Breast epithelium (tissue), 4 donors: ENCODE measurements at regions not wholly inside any gene's neighbourhood (a gene's known extent, or its start where the extent isn't known, plus 50 kb on each side); places are given as distances from the start of the nearest gene placed in this dataset.

Source experiments
- DNase-seq, 2 donors: peaks; one replicate each; pipeline ENCODE4 v3.0.0-alpha.2; 2019; ENCODE audit warnings: low spot score in 2 of 2
- H3K27ac ChIP-seq, 2 donors: fragments of 200-600 bp; sonication (generic) in 1 of 2; one replicate each; pipeline ENCODE4 v1.5.1; 2016 to 2019; ENCODE audit warnings: mild to moderate bottlenecking in 1 of 2
- H3K27me3 ChIP-seq, 2 donors: fragments of 200-600 bp; sonication (generic) in 1 of 2; one replicate each; pipeline versions ENCODE4 v1.5.1 to v1.6.0; 2017 to 2019; ENCODE audit warnings: control low read depth in 1 of 2, mild to moderate bottlenecking in 1 of 2
- H3K36me3 ChIP-seq: fragments of 200-600 bp; one replicate; pipeline ENCODE4 v1.5.1; 2019
- H3K4me1 ChIP-seq, 2 donors: fragments of 200-600 bp; sonication (generic); one replicate each; pipeline ENCODE4 v1.5.1; 2016 to 2019; ENCODE audit warnings: control low read depth in 1 of 2
- H3K4me3 ChIP-seq, 3 donors: fragments of 200-600 bp; sonication (generic); 1 replicate in 2 of 3; 2 replicates in 1 of 3; pipeline ENCODE4 v1.5.1; 2016 to 2019; ENCODE audit warnings: mild to moderate bottlenecking in 3 of 3, moderate library complexity in 2 of 3
- H3K9me3 ChIP-seq, 2 donors: fragments of 200-600 bp; sonication (generic) in 1 of 2; one replicate each; pipeline ENCODE4 v1.5.1; 2016 to 2019; ENCODE audit warnings: control low read depth in 1 of 2
- CTCF ChIP-seq, 3 donors: fragments of 450-650 bp; IDR thresholded peaks; one replicate each; pipeline ENCODE4 v1.5.1; 2016 to 2017; ENCODE audit warnings: antibody characterized with exemption in 3 of 3, mild to moderate bottlenecking in 3 of 3, moderate library complexity in 3 of 3
- POLR2A ChIP-seq: fragments of 450-650 bp; IDR thresholded peaks from one replicate; pipeline ENCODE4 v1.6.1; 2016; ENCODE audit warnings: antibody characterized with exemption, mild to moderate bottlenecking, moderate library complexity
- POLR2AphosphoS5 ChIP-seq, 3 donors: sonication (generic); formaldehyde crosslinking; IDR thresholded peaks; one replicate each; pipeline ENCODE4 v1.6.1; 2017; ENCODE audit warnings: antibody characterized with exemption in 3 of 3
- intact Hi-C: fragments of 100-400 bp; cut with DNase I; formaldehyde crosslinking; loops from one replicate; pipeline ENCODE4 v1.15.1; 2023; ENCODE audit warnings: low total_unique reads

GRCh38 chr21:28308516-28308915, 684.2 kb downstream of the LTN1 start:
- no peaks in the 10 kb centered on the region for H3K27me3 ChIP-seq
- H3K4me1 ChIP-seq = no peaks in the 10 kb centered on the region
- no peak for DNase-seq
- peaks cover 8% of the 10 kb centered on the region in 2 donors for H3K9me3 ChIP-seq
- H3K36me3 ChIP-seq = no peaks in the 10 kb centered on the region
- H3K27ac ChIP-seq = no peak overlapping the region
- intact Hi-C loops = no loop called here
- H3K4me3 ChIP-seq = no peak overlapping the region
- TF ChIP-seq POLR2AphosphoS5 (IDR thresholded peaks at IDR 0.05) = no peak
- no peak for TF ChIP-seq CTCF (IDR thresholded peaks at IDR 0.05)
- TF ChIP-seq POLR2A = no peak

DNA sequence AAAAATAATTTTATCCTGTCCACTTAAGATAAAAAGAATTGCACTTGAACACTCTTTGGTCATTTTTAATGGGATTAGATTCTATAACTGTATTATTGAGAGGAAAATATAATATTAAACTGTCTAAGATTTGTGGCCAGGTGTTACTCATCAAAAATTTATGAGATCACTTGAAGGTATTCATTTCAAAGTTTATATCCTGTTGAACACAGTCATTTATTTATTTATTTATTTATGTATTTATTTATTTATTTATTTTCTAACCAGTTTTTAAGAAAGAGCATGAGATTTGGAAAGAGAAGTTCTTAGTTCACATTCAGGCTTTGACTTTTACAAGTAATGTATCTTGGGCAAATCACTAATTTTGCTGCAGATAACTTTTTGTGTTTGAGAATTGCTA, 692.7 kb downstream of the LTN1 start:
- H3K27ac ChIP-seq = no peak overlapping the region

DNA sequence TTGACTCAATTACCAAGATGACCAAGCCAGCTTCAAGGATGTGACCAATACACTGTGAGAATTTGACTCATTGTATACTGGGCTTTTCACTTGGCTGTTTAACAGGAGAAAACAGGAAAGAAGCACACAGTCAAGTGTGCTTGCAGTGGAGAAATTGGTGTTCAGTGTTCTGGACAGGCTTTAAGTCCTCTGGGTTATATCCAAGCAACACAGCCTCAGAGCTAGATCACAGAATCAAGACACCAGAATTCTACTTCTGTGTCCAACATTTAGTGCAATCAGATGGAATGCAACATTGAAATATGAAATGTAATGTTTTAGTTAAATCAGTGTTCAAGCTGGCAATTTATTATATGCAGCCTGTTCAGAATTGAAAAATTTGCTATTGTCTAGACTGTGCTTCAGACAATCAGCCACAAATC, 694.4 kb downstream of the LTN1 start:
- DNase-seq = no peak
- H3K4me3 ChIP-seq = no peak overlapping the region
- intact Hi-C loops = no loop called here
- TF ChIP-seq CTCF (IDR thresholded peaks at IDR 0.05) = no peak
- TF ChIP-seq POLR2A = no peak
- TF ChIP-seq POLR2AphosphoS5 (IDR thresholded peaks at IDR 0.05) = no peak
- no peak overlapping the region for H3K27ac ChIP-seq
- no peaks in the 10 kb centered on the region for H3K36me3 ChIP-seq
- no peaks in the 10 kb centered on the region for H3K27me3 ChIP-seq
- no peaks in the 10 kb centered on the region for H3K9me3 ChIP-seq
- H3K4me1 ChIP-seq = no peaks in the 10 kb centered on the region

More for the DNA sequence above, 692.7 kb downstream of the LTN1 start:
- H3K36me3 ChIP-seq = no peaks in the 10 kb centered on the region
- H3K4me1 ChIP-seq = no peaks in the 10 kb centered on the region
- intact Hi-C loops = no loop called here
- no peaks in the 10 kb centered on the region for H3K27me3 ChIP-seq
- no peak for DNase-seq
- H3K4me3 ChIP-seq = no peak overlapping the region
- no peaks in the 10 kb centered on the region for H3K9me3 ChIP-seq
- TF ChIP-seq POLR2A (no peak), CTCF (IDR thresholded peaks at IDR 0.05) (no peak), POLR2AphosphoS5 (IDR thresholded peaks at IDR 0.05) (no peak)

- Histone ChIP-seq H3K4me3 (no peak overlapping the region), H3K9me3 (peaks cover 7 to 12% of the 10 kb centered on the region in 2 donors), H3K4me1 (no peaks in the 10 kb centered on the region), H3K27ac (no peak overlapping the region), H3K36me3 (no peaks in the 10 kb centered on the region), H3K27me3 (no peaks in the 10 kb centered on the region)
- TF ChIP-seq POLR2AphosphoS5 (IDR thresholded peaks at IDR 0.05) (no peak), POLR2A (no peak), CTCF (IDR thresholded peaks at IDR 0.05) (no peak)
- intact Hi-C loops = no loop called here
- no peak for DNase-seq
Measured at GRCh38 chr21:28294051-28294450, 698.6 kb downstream of the LTN1 start.

GRCh38 chr21:28283641-28284490, 708.8 kb downstream of the LTN1 start:
- intact Hi-C loops = no loop called here
- TF ChIP-seq CTCF (IDR thresholded peaks at IDR 0.05) (no peak), POLR2AphosphoS5 (IDR thresholded peaks at IDR 0.05) (peak in 1 of 3 donors; percentile 57), POLR2A (no peak)
- H3K4me1 ChIP-seq = no peaks in the 10 kb centered on the region
- no peak for DNase-seq
- H3K4me3 ChIP-seq = no peak overlapping the region
- no peaks in the 10 kb centered on the region for H3K27me3 ChIP-seq
- no peak overlapping the region for H3K27ac ChIP-seq
- no peaks in the 10 kb centered on the region for H3K36me3 ChIP-seq
- no peaks in the 10 kb centered on the region for H3K9me3 ChIP-seq
